Stomach smooth muscle (tissue), 2 donors: ENCODE measurements at regions not wholly inside any gene's neighbourhood (a gene's known extent, or its start where the extent isn't known, plus 50 kb on each side); places are given as distances from the start of the nearest gene placed in this dataset.
"Not testable (repeated sequence)": the region's sequence is repeated elsewhere in the genome, so short reads cannot be mapped to it uniquely, and the experiment has no call there.

Source experiments
- H3K27ac ChIP-seq: one replicate; pipeline ENCODE4 v1.7.0; 2013; ENCODE audit warnings: mild to moderate bottlenecking, low read length, inconsistent platforms
- H3K27me3 ChIP-seq, 2 donors: one replicate each; pipeline ENCODE4 v1.7.0; 2013; ENCODE audit warnings: low read length in 2 of 2; ENCODE audit not compliant: insufficient read depth in 2 of 2, control insufficient read depth in 1 of 2
- H3K36me3 ChIP-seq, 2 donors: one replicate each; pipeline ENCODE4 v1.7.0; 2013; ENCODE audit warnings: low read length in 2 of 2; ENCODE audit not compliant: control insufficient read depth in 2 of 2, insufficient read depth in 2 of 2
- H3K4me1 ChIP-seq: one replicate; pipeline ENCODE4 v1.7.0; 2013; ENCODE audit warnings: low read length; ENCODE audit not compliant: control insufficient read depth, insufficient read depth
- H3K4me3 ChIP-seq, 2 donors: one replicate each; pipeline ENCODE4 v1.7.0; 2013; ENCODE audit warnings: low read length in 2 of 2
- H3K9ac ChIP-seq, 2 donors: one replicate each; pipeline ENCODE4 v1.7.0; 2013; ENCODE audit warnings: low read length in 2 of 2, mild to moderate bottlenecking in 1 of 2
- H3K9me3 ChIP-seq, 2 donors: one replicate each; pipeline ENCODE4 v1.7.0; 2013; ENCODE audit warnings: low read length in 2 of 2; ENCODE audit not compliant: control insufficient read depth in 2 of 2
- donor health status: healthy.
- donor health status: Pancreatic carcinoma.

DNA sequence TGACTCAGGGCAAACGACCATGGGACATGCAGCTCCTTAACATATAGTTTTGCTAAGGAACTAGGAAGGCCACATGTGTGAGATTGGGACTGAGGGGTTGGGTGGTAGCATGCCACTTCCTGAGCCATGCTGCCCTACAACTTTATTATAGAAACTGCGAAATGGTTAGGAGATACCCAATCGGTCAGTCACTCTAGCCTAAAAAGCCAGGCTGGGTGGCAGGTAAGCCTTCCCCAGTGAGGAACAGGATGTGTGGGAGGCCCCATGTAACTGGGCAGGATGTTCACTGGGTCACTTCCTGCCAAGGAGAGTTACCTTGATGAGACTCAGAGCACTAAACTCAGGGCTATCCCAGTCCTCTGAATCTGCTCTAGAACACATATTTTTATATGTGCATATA, 123.5 kb downstream of the MAP3K7 start:
- Histone ChIP-seq H3K9me3 (no peaks in the 10 kb centered on the region), H3K9ac (no peak overlapping the region)

DNA sequence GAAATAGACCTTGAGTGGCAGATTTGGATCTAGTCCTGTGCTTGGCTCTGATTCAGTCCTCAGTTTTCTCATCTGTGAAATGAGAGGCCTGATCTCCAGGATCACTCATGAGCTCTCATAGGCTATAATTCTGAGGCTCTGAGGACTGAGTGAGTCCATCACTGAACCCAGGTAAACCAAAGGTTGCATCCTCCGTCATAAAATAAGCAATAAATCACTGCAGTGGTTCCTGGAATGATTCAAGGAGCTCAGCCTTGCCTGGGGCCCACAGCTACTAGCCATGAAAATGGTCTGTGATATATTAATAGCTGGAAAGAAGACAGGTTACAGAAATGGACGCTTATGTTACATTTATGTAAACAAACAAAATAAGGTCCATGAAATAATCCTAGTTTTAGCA, 124.8 kb downstream of the MAP3K7 start:
- no peak overlapping the region for H3K4me3 ChIP-seq
- no peaks in the 10 kb centered on the region for H3K4me1 ChIP-seq
- H3K27me3 ChIP-seq = no peaks in the 10 kb centered on the region
- no peaks in the 10 kb centered on the region for H3K36me3 ChIP-seq
- H3K9ac ChIP-seq = no peak overlapping the region
- H3K9me3 ChIP-seq = no peaks in the 10 kb centered on the region
- H3K27ac ChIP-seq = no peak overlapping the region

More for the DNA sequence above, 123.5 kb downstream of the MAP3K7 start:
- Histone ChIP-seq H3K4me3 (no peak overlapping the region), H3K4me1 (no peaks in the 10 kb centered on the region), H3K27ac (no peak overlapping the region), H3K27me3 (no peaks in the 10 kb centered on the region), H3K36me3 (no peaks in the 10 kb centered on the region)

DNA sequence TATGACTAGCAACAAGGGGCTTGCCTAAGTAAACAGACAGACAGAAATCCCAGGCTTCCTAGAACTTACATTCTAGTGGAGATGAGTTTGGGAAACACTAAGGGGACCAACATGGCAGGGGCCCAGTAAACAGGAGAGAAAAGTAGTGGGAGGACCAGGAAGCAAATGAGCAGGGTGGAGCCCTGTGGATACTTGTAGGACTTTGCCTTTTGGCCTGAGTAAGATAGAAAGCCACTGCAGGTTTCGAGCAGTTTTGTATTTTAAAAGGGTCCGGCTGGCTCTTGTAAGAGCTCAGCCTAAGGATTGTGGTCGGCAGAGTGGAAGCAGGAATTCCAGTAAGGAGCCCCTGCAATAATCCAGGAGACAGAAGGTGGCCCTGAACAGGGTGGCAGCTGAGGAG, 125.5 kb downstream of the MAP3K7 start:
- no peak overlapping the region for H3K9ac ChIP-seq
- no peak overlapping the region for H3K4me3 ChIP-seq
- H3K4me1 ChIP-seq = no peaks in the 10 kb centered on the region
- no peaks in the 10 kb centered on the region for H3K36me3 ChIP-seq
- H3K27me3 ChIP-seq = no peaks in the 10 kb centered on the region
- H3K27ac ChIP-seq = no peak overlapping the region
- H3K9me3 ChIP-seq = no peaks in the 10 kb centered on the region

DNA sequence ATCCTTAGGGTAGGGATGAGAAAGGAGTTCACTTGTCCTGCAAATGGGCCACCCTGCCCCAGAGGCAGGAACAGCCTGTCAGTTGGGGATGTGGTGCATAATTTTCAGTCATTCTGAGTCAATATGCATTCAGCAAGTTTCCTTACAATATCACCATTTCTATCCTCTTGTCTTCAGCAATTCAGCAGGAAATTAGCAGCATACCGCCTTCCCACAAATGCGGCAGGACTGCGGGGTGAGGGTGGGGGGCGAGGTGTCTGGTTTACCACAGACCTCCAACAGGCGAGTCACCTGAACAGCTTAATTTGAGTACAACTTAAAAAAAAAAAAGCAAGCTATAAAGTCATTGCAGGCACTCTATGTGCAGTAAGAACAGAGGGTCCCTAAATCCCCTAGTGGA, 126.8 kb downstream of the MAP3K7 start:
- Histone ChIP-seq H3K36me3 (no peaks in the 10 kb centered on the region), H3K4me3 (no peak overlapping the region), H3K4me1 (no peaks in the 10 kb centered on the region), H3K9me3 (no peaks in the 10 kb centered on the region), H3K27me3 (no peaks in the 10 kb centered on the region), H3K9ac (no peak overlapping the region), H3K27ac (no peak overlapping the region)

GRCh38 chr6:90459225-90459758, 127.6 kb downstream of the MAP3K7 start:
- no peak overlapping the region for H3K9ac ChIP-seq
- no peaks in the 10 kb centered on the region for H3K27me3 ChIP-seq
- no peak overlapping the region for H3K27ac ChIP-seq
- no peak overlapping the region for H3K4me3 ChIP-seq
- H3K4me1 ChIP-seq = no peaks in the 10 kb centered on the region
- no peaks in the 10 kb centered on the region for H3K36me3 ChIP-seq
- H3K9me3 ChIP-seq = no peaks in the 10 kb centered on the region

GRCh38 chr6:90458353-90459224, 128.3 kb downstream of the MAP3K7 start:
- no peak overlapping the region for H3K27ac ChIP-seq
- no peaks in the 10 kb centered on the region for H3K4me1 ChIP-seq
- H3K4me3 ChIP-seq = no peak overlapping the region
- no peaks in the 10 kb centered on the region for H3K27me3 ChIP-seq
- H3K36me3 ChIP-seq = no peaks in the 10 kb centered on the region
- no peaks in the 10 kb centered on the region for H3K9me3 ChIP-seq
- H3K9ac ChIP-seq = no peak overlapping the region

DNA sequence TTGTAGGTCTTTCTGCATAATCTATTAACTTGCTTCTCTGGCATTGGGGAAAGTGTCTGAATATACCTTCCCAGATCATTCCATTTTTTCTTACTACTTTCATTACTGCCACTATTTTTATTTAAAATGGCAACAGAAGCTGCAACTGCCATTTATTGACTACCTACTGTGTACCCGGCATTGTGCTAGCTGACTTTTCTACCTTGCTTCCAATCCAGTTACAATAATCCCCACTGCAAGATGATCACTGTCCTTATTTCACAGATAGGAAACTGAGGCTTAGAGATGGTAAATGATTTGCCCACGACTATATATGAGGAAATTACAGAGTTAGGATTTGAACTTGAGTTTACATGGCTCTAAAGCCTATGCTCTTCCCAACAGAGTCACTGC, 129.0 kb downstream of the MAP3K7 start:
- Histone ChIP-seq H3K4me3 (no peak overlapping the region), H3K9ac (no peak overlapping the region), H3K27me3 (no peaks in the 10 kb centered on the region), H3K36me3 (no peaks in the 10 kb centered on the region), H3K27ac (no peak overlapping the region), H3K4me1 (no peaks in the 10 kb centered on the region), H3K9me3 (no peaks in the 10 kb centered on the region)

GRCh38 chr6:90456997-90457866, 129.6 kb downstream of the MAP3K7 start:
- H3K27me3 ChIP-seq, H3K4me1 ChIP-seq, H3K9ac ChIP-seq, H3K9me3 ChIP-seq, H3K36me3 ChIP-seq, H3K27ac ChIP-seq, H3K4me3 ChIP-seq: not testable (repeated sequence)

- Histone ChIP-seq H3K36me3 (no peaks in the 10 kb centered on the region), H3K27ac (no peak overlapping the region), H3K4me1 (no peaks in the 10 kb centered on the region), H3K27me3 (no peaks in the 10 kb centered on the region), H3K9ac (no peak overlapping the region), H3K4me3 (no peak overlapping the region), H3K9me3 (no peaks in the 10 kb centered on the region)
These were observed 130.9 kb downstream of the MAP3K7 start for GRCh38 chr6:90456001-90456400.

GRCh38 chr6:90454836-90455427, 131.9 kb downstream of the MAP3K7 start:
- Histone ChIP-seq H3K9ac (no peak overlapping the region), H3K36me3 (no peaks in the 10 kb centered on the region), H3K9me3 (no peaks in the 10 kb centered on the region), H3K4me3 (no peak overlapping the region), H3K27me3 (no peaks in the 10 kb centered on the region), H3K27ac (no peak overlapping the region), H3K4me1 (no peaks in the 10 kb centered on the region)
